GM19468 (cell line): ENCODE measurements at regions not wholly inside any gene's neighbourhood (a gene's known extent, or its start where the extent isn't known, plus 50 kb on each side); places are given as distances from the start of the nearest gene placed in this dataset.

Experiments
- ATAC-seq: cut with Tn5 transposase; IDR thresholded peaks from one replicate; pipeline ENCODE4 v1.9.1; 2021; ENCODE audit warnings: mild to moderate bottlenecking, moderate library complexity, moderate number of reproducible peaks; ENCODE audit not compliant: unreplicated experiment; ENCODE audit errors: extremely low read depth

- no peak for ATAC-seq
Measured at GRCh38 chr5:40017918-40018317, 593.1 kb upstream of the DAB2 start.

DNA sequence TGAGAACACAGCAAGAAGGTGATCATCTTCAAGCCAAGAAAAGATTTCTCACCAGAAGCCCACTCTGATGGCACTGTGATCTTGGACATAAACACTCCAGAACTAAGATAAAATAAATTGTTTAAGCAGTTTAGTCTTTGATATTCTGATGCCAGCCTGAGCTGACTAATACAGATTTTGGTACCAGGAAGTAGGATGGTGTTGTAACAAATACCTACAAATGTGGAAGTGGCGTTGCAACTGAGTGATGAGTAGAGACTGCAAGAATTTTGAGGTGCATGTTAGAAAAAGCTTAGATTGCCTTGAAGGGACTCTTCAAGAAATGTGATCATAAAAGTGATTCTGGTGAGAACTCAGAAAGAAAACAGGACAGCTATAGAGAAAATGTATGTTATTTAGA is 592.4 kb upstream of the DAB2 start:
- no peak for ATAC-seq

DNA sequence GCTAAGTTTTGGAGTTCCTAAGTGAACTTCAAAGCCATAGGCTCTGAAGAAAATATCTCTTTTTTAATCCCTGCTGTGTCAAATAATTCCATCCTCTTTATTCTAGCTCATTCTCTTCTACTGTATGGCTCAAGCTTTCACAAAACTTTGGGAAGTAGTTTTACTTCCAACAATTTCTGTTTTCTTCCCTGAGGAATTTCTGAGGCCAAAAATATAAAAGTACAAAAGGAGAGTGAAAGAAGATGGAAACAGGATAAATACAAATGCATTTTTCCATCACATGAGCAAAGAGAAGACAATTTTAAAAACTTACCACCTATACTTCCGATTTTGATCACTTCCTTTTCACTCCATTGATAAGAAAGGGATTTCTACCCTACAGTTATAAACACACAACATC is 585.7 kb upstream of the DAB2 start:
- ATAC-seq, result no peak

GRCh38 chr5:40006260-40006659 is 581.5 kb upstream of the DAB2 start:
- no peak for ATAC-seq

DNA sequence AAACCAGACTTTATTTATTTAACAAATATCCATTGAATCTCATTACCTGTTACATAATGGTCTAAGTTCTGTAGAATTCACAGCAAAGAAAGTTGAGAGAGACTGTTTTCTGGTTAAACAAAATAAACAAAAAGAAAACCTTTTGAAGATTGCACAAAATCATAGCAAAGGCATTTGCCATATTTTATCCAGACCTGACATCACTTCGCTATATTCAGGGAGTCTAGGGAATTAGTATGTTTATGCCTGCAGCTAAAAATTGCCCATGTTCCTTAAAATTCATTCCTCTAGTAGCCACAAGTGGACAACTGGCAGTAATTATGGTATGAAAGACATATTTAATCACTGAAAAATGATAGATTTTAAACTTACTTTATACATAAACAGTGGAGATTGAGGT is 577.0 kb upstream of the DAB2 start:
- no peak for ATAC-seq

DNA sequence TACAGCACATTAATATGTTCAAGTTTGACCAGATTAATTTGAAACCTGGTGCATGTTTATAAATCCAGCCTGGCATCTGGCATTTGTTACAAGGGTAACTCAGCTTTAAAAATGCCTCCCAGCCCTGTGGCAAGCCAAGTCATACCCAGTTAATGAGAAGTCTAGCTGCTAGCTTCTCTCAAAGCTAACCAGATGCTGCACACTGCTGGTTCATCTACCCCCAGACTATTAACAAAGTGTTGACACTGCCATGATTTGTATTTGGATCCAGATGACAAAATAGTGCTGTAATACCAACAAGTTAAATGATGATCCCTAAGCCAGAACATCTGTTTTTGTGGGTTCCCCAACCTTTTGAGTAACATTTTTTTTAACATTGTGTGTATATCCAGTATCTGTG is 573.7 kb upstream of the DAB2 start:
- no peak for ATAC-seq

GRCh38 chr5:39995990-39996389 is 571.2 kb upstream of the DAB2 start:
- no peak for ATAC-seq

GRCh38 chr5:39992617-39993202 is 567.9 kb upstream of the DAB2 start:
- no peak for ATAC-seq

GRCh38 chr5:39986614-39987013 is 561.8 kb upstream of the DAB2 start:
- no peak for ATAC-seq

DNA sequence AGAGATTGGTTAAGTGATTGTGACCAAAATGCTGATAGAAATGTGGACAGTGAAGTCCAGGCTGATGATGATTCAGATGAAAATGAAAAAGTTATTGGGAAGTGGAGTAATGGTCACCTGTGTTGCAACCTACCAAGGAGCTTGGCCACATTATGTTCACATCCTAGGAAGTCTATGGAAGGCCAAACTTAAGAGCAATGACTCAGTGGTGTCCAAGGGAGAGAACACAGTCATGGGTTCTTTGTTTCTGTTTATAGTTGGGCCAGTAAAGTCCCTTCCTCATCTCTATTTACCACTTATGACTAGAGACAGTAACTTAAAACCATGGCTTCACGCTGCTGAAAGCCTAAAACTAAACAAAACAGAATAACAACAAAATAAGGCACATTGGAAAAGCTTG is 555.3 kb upstream of the DAB2 start:
- no peak for ATAC-seq

GRCh38 chr5:39977066-39977655 is 552.4 kb upstream of the DAB2 start:
- no peak for ATAC-seq

- no peak for ATAC-seq
Measured at GRCh38 chr5:39970117-39970798, 545.5 kb upstream of the DAB2 start.

DNA sequence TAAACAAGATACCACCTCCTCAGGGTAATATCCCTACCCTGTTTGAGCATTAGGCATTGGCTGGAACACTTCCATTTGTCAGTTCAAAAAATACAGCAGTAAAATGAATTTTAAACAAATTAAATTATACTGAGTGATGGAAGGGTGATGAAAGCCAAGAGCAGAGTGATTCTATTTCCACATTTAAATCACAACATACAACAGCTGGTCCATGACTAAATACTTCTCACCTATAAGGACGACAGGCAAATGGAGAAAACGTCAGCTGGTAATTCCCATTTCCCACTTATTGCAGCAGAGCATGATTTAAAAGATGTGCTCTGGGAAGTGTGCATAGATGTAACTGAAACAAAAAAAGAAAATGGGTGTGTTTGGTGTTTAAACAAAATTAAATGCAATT is 543.6 kb upstream of the DAB2 start:
- no peak for ATAC-seq

DNA sequence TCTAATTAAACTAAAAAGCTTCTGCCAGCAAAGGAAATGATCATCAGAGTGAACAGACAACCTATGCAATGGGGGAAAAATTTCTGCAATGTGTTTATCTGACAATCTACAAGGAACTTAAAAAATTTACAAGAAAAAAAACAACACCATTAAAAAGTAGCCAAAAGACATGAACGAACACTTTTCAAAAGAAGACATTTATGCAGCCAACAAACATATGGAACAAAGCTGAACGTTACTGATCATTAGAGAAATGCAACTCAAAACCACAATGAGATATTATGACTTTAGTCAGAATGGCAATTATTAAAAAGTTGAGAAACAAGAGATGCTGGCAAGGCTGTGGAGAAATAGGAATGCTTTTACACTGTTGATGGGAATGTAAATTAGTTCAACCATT is 530.4 kb upstream of the DAB2 start:
- ATAC-seq, result no peak

GRCh38 chr5:39951070-39951469 is 526.3 kb upstream of the DAB2 start:
- ATAC-seq, result no peak

- ATAC-seq, result peak; percentile 67
Measured at GRCh38 chr5:39948867-39949468, 524.2 kb upstream of the DAB2 start.

DNA sequence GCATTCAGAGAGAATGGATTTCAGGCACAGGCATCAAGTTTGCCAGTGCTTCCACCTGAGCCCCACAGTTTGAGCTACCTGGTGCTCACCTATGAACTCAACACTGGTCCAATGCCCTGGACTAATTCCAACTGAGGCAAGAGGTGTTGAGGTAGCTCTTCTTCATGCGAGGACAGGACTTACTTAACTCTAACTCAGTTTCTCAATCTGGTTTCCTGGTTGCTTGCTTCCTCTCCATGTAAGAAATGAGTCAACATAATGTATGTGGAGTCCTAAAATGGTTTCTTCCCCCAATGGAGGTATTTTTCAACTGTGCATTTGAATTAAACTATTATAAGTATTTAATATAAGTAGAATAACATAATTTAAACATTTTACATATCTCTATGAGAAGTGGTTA is 523.6 kb upstream of the DAB2 start:
- ATAC-seq, result no peak

DNA sequence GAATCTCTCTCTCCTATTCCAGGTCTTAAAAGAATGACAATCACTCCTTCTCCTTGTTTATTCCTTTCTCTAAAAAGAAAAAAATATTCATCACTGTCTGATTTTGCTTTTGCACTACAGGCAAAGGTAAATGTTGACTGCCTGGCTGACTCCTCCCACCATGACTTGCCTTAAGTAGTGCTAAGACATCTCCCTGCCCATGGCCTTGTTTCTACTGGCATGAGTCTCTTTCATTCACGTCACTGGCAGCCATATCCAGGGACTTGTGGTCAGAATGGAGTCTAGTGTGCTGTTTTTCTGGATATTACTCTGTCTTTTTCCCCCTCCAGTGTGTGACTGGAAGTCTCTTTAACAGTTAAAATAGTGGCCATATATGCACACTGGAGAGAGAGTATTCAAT is 522.9 kb upstream of the DAB2 start:
- no peak for ATAC-seq

DNA sequence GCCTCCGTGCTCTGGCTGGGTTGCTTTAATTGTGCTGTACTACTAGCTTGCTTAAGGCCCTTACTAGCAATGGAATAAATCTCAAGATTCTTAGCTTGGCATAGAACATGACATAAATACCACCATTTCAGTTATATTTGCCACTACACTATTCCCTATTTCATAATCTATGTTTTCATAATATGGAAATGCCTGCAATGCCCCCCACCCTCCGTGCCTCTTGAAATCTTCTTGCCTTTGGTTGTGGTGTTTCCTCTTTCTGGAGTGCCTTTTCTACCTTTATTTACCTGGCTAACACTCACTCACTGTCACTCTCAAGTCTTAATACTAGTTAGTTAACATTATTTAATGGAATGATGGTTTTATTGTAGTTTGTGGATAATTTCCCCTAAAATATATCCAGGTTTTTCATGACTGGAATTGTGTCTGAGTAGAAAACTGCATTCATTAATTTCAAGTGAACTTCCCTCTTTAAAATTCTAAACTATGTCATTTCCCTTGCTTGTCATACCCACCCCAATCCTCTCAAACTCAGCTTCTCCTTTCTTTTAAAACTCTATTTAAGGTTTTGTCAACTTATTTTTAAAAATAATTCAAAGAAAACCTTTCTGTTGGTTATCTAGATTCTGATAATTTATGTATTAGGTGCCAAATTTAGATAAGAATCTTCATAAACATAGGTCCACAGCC is 521.7 kb upstream of the DAB2 start:
- ATAC-seq, result no peak

- no peak for ATAC-seq
Measured at GRCh38 chr5:39945870-39946269, 521.1 kb upstream of the DAB2 start.

DNA sequence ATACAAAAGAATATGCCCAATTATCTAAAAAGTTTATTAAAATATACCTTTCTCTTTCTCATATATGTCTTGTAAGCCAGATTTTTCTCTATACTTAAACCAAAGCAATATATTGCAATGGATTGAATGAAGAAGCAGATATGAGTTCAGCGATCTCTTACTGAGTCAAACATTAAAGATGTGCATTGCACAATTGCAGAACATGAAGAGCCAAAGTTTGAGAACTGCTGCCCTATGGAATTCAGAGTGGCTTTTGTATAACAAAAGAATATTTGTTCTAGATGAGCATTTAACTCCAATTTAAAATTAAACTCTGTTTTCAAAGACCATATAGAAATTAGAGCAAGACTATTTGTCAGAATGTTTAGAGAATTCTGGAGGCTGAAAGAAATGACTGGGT is 519.0 kb upstream of the DAB2 start:
- no peak for ATAC-seq
